Kidney epithelial cell (primary cell): ENCODE measurements at regions not wholly inside any gene's neighbourhood (a gene's known extent, or its start where the extent isn't known, plus 50 kb on each side); places are given as distances from the start of the nearest gene placed in this dataset.

ENCODE experiments used
- DNase-seq: peaks from one replicate; pipeline ENCODE4 v3.0.0-alpha.2; 2010; ENCODE audit warnings: low read depth
- H3K27me3 ChIP-seq: 2 replicates; pipeline ENCODE4 v1.6.0; 2011; ENCODE audit warnings: low read length; ENCODE audit not compliant: control insufficient read depth, insufficient read depth
- H3K36me3 ChIP-seq: 2 replicates; pipeline ENCODE4 v1.5.1; 2011; ENCODE audit warnings: low read length; ENCODE audit not compliant: control insufficient read depth, insufficient read depth
- H3K4me3 ChIP-seq: 2 replicates; pipeline ENCODE4 v1.5.1; 2011; ENCODE audit warnings: low read depth, mild to moderate bottlenecking, control low read depth, low read length
- CTCF ChIP-seq: IDR thresholded peaks from 2 replicates; pipeline ENCODE4 v1.5.1; 2011; ENCODE audit warnings: mild to moderate bottlenecking, moderate library complexity, low read length, control low read depth, inconsistent platforms; ENCODE audit not compliant: insufficient read depth, poor library complexity, severe bottlenecking

- Histone ChIP-seq H3K36me3 (no peaks in the 10 kb centered on the region), H3K4me3 (no peak overlapping the region), H3K27me3 (no peaks in the 10 kb centered on the region)
- no peak for DNase-seq
- no peak for TF ChIP-seq CTCF
Observed at GRCh38 chr6:91961671-91962070, 1374.8 kb upstream of the MAP3K7 start.

- H3K27me3 ChIP-seq, result no peaks in the 10 kb centered on the region
- no peak overlapping the region for H3K4me3 ChIP-seq
- no peak for DNase-seq
- no peaks in the 10 kb centered on the region for H3K36me3 ChIP-seq
- no peak for TF ChIP-seq CTCF
Observed at GRCh38 chr6:91961236-91961635, 1374.4 kb upstream of the MAP3K7 start.

GRCh38 chr6:91941838-91942237 lies 1355.0 kb upstream of the MAP3K7 start:
- Histone ChIP-seq H3K4me3 (no peak overlapping the region), H3K36me3 (no peaks in the 10 kb centered on the region), H3K27me3 (no peaks in the 10 kb centered on the region)
- no peak for DNase-seq
- no peak for TF ChIP-seq CTCF

GRCh38 chr6:91940801-91941200 lies 1353.9 kb upstream of the MAP3K7 start:
- DNase-seq, result no peak
- no peaks in the 10 kb centered on the region for H3K27me3 ChIP-seq
- no peak overlapping the region for H3K4me3 ChIP-seq
- no peak for TF ChIP-seq CTCF
- H3K36me3 ChIP-seq, result no peaks in the 10 kb centered on the region

GRCh38 chr6:91926827-91927226 lies 1340.0 kb upstream of the MAP3K7 start:
- TF ChIP-seq CTCF, result no peak
- H3K36me3 ChIP-seq, result no peaks in the 10 kb centered on the region
- no peaks in the 10 kb centered on the region for H3K27me3 ChIP-seq
- no peak overlapping the region for H3K4me3 ChIP-seq
- no peak for DNase-seq

DNA sequence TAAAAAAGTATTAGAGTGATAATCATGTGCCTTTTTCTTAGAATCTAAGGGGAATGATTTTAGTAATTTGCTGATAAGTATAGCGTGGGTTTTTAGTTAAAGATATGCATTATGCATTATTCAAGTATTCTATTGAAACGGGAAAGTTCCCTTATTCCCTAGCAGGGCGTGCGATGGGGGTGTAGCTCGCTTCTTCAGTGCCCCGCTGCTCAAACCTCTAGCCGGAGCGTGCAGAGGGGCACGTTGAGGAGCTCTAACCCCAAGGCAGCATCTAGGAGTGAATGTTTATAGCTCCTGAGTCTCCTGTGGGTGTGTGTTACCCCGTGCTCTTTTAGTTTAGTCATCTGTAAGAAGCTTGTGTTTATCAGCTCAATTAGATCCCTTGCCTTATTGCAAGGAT lies 1339.5 kb upstream of the MAP3K7 start:
- H3K36me3 ChIP-seq, result no peaks in the 10 kb centered on the region
- no peaks in the 10 kb centered on the region for H3K27me3 ChIP-seq
- H3K4me3 ChIP-seq, result no peak overlapping the region
- DNase-seq, result no peak
- no peak for TF ChIP-seq CTCF
